Liver (tissue), 3 donors: ENCODE measurements at regions not wholly inside any gene's neighbourhood (a gene's known extent, or its start where the extent isn't known, plus 50 kb on each side); places are given as distances from the start of the nearest gene placed in this dataset.

Experiments
- ATF3 ChIP-seq: IDR thresholded peaks from 2 replicates; pipeline ENCODE4 v1.6.1; 2016; ENCODE audit warnings: antibody characterized with exemption
- CTCF ChIP-seq: fragments of 150-350 bp; IDR thresholded peaks from 2 replicates; pipeline ENCODE4 v1.5.1; 2017; ENCODE audit warnings: improper control_type of control experiment, low read depth, low read length; ENCODE audit not compliant: missing input control
- EGR1 ChIP-seq, 2 donors: IDR thresholded peaks; 2 replicates each; pipeline ENCODE4 v1.6.1; 2016 to 2018; ENCODE audit warnings: antibody characterized with exemption in 2 of 2, low read depth in 2 of 2
- FOXA1 ChIP-seq: IDR thresholded peaks from 2 replicates; pipeline ENCODE4 v1.6.1; 2016; ENCODE audit warnings: antibody characterized with exemption
- GABPA ChIP-seq, 2 donors: IDR thresholded peaks in 1 of 2; conservative IDR thresholded peaks in 1 of 2; 2 replicates each; pipeline ENCODE4 v1.6.1; 2016; ENCODE audit warnings: antibody characterized with exemption in 2 of 2, mild to moderate bottlenecking in 1 of 2, moderate library complexity in 1 of 2
- HNF4A ChIP-seq, 2 donors: conservative IDR thresholded peaks; 2 replicates each; pipeline ENCODE4 v1.6.1; 2016; ENCODE audit warnings: antibody characterized with exemption in 2 of 2, mild to moderate bottlenecking in 2 of 2
- MAX ChIP-seq: IDR thresholded peaks from 2 replicates; pipeline ENCODE4 v1.6.1; 2016; ENCODE audit warnings: antibody characterized with exemption
- REST ChIP-seq: IDR thresholded peaks from 2 replicates; pipeline ENCODE4 v1.6.1; 2016; ENCODE audit warnings: antibody characterized with exemption, mild to moderate bottlenecking
- SP1 ChIP-seq: IDR thresholded peaks from 2 replicates; pipeline ENCODE4 v1.6.1; 2018; ENCODE audit warnings: antibody characterized with exemption, mild to moderate bottlenecking
- TAF1 ChIP-seq: conservative IDR thresholded peaks from 2 replicates; pipeline ENCODE4 v1.6.1; 2016; ENCODE audit warnings: antibody characterized with exemption, mild to moderate bottlenecking
- ZBTB33 ChIP-seq: IDR thresholded peaks from 2 replicates; pipeline ENCODE4 v1.6.1; 2016; ENCODE audit warnings: antibody characterized with exemption
- donor health status: healthy.
- donor health status: healthy.

GRCh38 chr20:20814685-20815084 lies 102.2 kb upstream of the RALGAPA2 start:
- TF ChIP-seq CTCF (no peak), ATF3 (no peak), MAX (no peak), ZBTB33 (no peak), GABPA (IDR thresholded peaks at IDR 0.05 in 1 of 2, conservative IDR thresholded peaks at IDR 0.05 in 1 of 2) (no peak), EGR1 (IDR thresholded peaks at IDR 0.05; ENCODE audit: low read depth in 2 of 2) (no peak), SP1 (no peak), FOXA1 (no peak), HNF4A (conservative IDR thresholded peaks at IDR 0.05) (no peak), TAF1 (no peak), REST (no peak)
